ENCODE measurements at regions not wholly inside any gene's neighbourhood (a gene's known extent, or its start where the extent isn't known, plus 50 kb on each side); places are given as distances from the start of the nearest gene placed in this dataset.
"Not testable (repeated sequence)": the region's sequence is repeated elsewhere in the genome, so short reads cannot be mapped to it uniquely, and the experiment has no call there.

DNA sequence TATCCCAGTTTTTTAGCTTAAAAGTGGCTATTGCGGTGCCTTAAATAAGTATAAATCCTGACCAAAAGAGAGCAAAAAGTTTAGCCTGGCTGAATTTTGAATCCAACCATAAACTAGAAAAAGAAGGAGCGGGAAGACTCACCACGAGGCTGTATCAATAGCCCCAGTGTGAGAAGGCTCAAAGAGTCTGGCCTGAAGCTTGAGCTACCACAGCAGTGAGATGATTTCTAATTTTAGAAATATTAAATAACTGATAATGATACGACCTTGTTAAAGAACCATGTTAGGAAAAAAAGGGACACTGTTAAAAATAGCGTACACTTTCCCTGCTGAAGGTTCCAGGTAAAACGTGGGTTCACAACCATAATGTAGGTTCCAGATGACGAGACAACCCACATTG lies 134.1 kb upstream of the ZNF462 start:
- DNase-seq, result no peak

DNA sequence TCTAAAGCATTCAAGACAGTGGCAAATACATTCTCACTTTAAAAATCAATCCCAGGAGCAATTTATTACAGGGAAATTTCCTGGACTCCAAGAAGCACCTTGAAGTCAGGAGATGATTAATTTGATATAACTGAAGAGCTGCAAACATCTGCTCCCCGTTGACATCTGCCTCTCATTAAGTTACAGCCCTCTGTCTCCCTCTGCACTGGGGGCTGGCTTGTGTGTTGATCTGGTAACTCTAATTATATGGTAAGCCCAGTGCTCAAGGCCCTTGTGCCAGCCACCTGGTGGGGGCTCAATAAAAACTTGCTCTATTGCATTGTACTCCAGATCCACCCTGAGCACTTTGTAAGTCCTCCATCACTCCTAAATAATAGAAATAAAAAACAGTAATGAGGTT lies 131.1 kb upstream of the ZNF462 start:
- DNase-seq, result no peak

DNA sequence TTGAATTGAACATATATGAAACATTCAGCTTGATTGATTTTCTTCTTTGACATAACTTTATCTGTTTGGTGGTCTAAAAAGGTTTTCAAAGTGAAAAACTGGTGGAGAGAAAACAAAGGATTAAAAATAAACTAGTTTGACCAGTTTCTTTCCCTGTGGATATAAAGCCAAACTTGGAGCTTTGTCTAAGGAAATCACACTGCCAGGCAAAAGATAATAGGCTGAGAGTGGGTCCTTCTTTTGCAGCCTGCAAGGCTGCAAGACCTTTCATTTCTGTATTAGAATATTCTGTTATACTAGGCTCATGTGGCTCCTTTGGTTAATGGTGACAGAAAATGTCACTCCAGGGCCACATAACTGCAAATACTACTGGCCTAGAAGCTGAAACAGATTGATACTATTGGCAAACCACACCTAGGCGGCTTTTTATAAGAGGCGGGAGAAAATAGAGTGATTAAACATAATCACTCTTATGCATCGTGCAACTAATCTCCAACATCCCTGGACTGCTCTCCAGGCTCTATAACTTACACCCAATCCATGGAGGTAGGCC lies 129.1 kb upstream of the ZNF462 start:
- DNase-seq, result no peak

DNA sequence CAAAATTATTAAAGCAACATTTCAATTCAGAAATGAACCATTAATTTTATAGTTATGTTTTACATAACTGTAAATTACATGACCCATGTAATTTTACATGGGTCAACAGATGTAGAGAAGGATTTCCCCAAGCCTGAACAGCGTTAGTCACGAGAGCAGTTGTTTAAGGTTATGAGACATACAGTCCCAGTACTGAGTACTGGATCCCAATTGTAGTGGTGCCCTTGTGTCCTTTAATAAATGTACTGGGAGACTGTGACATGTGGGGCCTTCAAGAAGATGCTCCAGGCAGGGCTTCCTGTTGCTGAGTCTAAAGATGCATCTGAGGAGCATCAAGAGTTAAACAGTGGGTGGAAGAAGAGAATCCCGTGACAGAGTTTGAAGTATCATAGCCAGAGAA lies 125.5 kb upstream of the ZNF462 start:
- DNase-seq, result no peak

DNA sequence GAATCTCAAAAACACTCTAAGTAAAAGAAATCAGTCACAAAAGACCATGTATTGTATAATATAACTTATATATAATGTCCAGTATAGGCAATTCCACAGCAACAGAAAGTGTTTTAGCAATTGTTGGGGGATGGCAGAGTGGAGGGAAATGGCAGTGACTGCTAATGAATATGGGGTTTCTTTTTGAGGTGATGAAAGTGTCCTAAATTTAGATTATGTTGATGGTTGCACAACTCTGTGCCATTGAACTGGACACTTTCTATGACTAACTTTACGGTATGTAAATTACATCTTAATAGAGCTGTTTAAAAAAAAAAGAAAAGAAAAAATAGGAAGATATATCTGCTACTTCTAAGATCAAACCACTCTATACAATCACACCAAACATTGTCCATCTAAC lies 124.9 kb upstream of the ZNF462 start:
- DNase-seq, result no peak

DNA sequence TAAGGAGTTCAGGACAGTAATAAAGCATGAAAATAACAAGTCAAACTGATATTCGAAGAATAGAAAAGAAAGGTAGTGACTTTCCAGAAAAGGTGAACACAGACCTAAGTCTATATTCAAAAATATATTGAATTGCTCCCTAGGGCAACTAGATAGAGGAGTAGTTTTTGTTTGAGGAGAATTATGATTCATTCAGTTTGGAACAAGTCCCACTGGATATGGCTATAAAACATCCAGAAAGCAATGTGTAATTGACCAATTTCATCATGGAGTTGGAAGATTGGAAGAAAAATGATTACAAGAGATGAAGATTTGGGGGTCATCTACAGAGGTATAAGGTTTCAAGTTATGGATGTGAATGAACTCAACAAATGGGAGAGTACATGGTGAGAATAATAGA lies 117.5 kb upstream of the ZNF462 start:
- DNase-seq, result no peak

DNA sequence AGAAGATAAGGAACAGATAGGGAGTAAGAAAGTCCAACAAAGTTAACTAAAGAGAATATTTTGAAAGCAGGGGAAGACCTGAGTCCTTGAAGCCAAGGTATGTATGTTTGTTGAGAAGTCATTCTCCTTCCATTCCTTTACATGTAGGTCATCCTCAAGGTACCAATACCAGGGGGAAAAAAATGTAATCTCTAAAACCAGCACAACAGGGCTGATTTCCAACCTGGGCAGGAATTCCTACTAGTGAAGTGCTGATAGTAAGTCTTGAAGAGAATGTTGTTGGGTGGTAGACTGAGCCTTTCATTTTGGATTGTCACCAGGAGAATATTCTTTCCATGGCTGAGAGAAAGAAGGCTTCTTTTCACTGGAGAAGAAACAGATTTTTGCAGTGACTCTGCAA lies 117.1 kb upstream of the ZNF462 start:
- no peak for DNase-seq

DNA sequence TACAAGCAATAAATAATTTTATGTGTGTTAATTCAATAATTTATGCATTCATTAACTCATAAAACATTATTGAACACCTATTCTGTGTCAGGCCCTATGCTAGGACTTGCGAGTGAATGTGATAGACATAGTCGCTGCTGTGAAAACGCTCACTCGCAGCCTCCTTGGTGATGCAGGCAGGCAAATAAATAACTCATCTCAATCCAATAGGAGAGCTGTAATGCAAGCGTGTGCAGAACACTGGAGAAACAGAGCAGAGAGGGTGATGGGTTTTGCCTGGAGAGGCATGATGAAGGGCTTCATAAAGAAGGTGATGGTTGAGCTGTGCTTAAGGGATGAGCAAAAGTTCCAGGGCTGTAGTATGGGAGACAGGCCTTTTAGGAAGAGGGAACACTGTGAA lies 111.3 kb upstream of the ZNF462 start:
- DNase-seq, result no peak

DNA sequence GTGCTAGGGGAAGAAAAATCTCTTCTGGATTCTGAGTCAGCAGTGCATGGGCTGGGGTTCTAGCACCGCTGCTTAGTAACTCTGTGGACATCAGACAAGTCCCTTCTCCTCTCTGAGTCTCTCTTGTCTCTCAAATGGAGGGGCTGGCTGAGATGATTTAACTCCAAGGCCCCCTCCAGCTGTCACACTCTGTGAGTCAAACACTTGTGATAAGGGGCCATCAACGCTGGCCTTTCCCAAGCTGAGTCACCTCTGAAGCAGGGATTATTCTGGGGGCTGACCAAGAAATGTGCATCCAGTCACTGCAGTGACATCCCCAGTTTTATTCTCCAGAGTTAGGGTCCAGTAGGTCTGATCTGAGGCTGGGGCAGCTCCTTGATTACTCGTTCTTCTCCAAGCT lies 110.4 kb upstream of the ZNF462 start:
- no peak for DNase-seq

DNA sequence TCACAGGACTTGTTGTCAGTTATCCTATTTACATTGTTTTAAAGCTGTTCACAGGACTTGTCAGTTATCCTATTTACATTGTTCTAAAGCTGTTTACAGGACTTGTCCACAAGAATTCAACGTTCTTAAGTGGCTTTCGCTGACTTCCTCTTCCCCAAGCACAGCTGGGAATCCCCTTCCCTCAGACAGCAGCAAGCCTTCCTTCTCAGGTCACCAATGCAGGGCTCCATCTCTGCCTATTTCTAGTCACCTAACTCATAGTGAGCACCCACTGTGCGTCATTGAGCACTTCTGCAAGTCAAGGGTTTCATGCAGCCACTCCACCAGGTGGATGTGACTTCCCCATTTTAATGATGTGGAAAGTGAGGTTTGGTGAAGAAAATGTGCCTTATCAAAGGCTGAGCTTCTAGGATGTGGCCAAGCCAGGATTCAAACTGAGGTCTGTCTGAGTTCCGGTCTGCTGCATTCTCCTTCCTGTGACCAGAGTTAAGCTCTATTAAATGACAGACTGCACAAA lies 109.8 kb upstream of the ZNF462 start:
- DNase-seq, result no peak

DNA sequence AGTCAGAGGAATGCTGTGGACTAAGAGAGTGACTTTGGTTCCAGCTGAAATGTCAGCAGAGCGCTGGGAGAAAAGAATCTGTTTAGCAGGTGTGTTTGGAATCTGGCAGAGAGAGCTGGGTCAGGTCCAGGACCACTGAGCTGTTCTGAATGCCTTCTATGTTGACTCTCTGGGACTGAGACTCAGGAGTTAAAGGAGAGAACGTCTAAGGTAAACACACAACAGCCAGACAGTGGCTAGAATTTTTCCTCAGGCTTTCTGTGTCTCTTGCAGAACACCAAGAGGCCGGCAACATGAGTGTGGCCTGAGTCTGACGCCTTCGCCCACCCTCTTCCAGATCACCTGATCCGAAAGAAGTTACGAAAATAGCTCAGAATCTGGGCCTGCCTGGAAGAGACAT lies 107.2 kb upstream of the ZNF462 start:
- DNase-seq, result no peak

DNA sequence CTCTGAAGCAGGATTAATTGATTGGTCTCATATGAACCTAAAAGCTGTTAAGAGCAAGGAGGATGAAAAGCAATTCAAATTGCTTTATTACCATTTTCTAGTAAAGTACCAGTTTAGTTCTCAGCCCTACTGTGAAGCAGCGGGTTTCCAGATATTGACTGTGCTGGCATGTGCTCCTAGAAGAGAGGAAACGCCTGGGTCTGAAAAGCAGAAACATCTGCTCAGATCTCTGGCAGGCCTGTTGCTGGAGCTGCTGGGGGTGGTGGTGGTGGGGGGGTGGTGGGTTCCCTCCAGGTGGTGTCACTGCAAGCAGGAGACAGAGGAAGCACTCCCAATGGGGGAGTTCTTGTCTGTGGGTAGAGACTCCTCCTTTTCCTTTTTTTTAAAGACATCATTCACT lies 105.5 kb upstream of the ZNF462 start:
- DNase-seq, result no peak

DNA sequence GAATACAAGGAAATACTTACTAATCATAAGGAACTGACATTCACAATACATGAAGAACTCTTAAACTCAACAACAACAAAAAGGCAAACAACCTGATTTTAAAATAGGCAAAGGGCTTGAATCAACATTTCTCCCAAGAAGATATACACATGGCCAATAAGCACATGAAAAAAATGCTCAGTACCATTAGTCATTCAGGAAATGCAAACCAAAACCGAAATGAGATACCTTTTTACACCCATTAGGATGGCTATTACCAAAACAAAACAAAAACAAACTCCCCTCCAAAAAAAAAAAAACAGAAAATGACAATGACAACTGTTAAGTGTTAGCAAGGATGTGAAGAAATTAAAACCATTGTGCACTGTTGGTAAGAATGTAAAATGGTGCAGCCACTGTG lies 104.1 kb upstream of the ZNF462 start:
- no peak for DNase-seq

DNA sequence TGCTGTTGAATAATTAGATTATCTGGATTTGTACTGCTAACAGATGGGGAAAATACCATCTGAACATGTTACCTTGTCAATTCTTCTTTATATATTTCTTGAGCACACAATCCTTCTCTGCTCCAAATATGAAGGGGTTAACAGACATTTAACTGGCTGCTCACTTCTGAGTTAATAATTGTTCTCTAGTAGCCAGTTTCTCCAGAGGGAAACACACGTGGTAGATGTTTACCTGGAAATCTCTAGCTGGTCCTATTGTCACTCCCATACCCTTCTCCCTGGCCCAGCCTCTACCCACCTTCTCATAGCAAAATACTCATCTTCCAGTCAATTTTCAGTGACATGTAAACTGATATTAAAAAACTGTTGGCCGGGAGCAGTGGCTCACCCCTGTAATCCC lies 101.5 kb upstream of the ZNF462 start:
- DNase-seq, result no peak

DNA sequence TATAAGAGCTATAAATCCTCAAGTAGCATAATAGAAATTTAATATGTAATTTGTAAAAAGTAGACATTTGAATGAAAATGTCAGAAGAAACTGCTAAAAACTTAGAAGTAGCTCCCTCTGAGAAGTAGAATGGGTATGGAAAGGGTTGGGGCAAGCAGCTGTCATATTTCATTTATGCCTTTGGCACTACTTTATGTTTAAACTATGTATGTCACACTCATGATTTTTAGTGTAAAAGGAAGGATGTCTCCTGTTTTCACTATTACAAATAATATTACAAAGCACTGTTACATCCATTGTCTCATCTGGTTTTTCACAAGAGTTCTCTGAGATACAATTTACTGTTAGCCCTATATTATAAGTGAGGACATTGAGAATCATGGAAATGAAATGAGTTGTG lies 96.3 kb upstream of the ZNF462 start:
- DNase-seq, result no peak

DNA sequence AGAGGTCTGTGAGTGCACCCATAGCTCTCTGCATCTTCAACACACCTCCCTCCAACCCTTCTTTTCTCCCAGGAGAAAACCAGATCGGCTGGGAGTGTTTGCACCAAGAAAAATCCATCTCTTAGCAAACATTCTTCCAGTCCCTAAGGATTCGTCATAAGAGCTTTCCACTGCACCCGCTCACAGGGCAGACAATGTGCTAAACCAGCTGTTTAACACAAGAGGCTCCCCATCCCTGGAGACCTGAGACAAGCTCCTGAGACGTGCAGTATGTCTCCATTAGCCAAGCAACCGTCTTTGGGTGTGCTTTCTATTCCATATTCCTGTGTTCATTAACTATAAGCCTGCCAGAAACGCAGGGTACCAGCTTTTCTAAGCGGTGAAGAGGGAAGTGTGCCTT lies 93.6 kb upstream of the ZNF462 start:
- DNase-seq, result no peak

DNA sequence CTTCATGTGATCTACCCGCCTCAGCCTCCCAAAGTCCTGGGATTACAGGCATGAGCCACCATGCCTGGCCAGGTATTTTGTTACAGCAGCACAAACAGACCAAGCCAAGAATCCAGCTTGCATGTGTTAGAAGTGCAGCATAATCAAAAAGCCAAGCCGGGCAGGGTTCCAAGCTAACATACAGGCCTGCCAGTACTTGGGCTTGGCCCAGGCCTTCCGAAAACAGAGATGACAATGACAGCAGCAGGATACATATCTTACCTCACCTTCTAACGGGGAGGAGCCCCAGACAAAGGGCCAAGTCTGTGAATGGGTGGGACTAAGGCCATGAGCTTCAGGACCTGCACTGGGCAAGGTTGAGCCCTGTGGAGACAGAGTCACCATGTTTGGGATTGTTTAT lies 91.4 kb upstream of the ZNF462 start:
- no peak for DNase-seq

DNA sequence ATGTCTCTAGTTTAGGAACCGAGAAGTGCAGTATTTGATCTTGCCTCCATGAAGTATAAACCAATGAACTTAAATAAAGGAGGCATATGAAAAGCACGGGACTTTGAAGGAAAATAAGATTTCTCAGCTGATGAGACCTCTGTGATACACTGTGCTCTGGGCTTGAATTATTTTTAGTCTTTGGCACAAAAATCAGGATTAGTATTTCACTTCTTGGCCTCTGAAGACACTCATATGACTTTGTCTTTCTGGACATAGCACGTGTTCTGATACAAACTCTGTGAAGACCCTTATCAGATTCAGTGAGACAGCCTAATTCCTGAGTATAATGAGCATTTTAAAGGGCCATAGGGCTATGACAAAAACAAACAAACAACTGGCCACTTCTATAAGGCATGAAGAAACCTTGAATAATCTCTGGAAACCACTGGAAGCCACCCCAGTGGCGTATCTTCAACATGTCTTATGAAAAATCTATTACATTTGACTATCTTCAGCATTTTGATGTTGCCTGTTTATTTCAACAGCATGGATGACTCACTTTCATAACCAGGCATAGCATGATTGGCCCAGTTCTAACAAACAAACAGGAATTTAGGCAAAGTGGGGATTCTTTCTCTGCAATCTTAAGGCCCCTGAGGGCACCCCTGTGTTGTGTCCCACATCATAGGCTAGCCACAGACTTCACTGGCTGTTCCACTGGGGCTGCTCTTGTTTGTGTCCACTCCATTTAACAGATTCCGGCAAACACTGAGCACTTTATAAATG lies 90.3 kb upstream of the ZNF462 start:
- no peak for DNase-seq

DNA sequence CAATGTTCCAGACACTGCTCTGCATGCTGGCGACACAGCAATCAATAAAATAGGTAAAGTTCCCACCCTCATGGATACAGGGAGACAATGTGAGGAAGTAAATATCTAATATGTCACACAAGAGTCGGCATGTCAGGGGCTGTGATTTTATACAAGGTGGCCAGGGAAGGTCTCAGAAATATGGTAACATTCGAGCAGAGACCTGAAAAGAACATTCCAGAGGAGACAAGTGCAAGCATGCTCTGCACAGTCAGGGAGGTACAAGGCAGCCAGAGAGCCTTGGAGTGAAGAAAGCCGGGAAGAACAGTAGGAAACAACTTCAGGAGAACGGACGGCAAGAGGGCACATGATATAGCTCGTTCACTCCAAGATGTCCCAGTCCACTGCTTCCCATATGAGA lies 89.2 kb upstream of the ZNF462 start:
- no peak for DNase-seq

DNA sequence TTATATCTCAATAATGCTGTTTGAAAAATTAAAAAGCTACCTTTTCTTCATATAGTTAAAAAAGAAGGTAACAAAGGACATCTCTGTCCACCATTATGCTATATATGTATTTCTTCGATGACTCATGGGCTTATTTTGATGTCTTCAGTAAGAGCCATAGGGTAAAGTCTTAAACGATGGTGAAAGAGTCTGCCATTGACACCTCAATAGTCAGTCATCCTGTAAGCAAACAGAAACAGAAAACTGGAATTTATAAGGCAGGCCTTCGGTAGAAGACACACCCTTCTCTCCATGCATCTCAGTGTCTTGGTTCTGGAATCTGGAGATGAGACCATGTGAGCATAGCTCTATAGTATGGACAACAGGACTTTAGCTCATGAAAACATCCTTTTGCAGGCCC lies 87.0 kb upstream of the ZNF462 start:
- DNase-seq, result no peak

DNA sequence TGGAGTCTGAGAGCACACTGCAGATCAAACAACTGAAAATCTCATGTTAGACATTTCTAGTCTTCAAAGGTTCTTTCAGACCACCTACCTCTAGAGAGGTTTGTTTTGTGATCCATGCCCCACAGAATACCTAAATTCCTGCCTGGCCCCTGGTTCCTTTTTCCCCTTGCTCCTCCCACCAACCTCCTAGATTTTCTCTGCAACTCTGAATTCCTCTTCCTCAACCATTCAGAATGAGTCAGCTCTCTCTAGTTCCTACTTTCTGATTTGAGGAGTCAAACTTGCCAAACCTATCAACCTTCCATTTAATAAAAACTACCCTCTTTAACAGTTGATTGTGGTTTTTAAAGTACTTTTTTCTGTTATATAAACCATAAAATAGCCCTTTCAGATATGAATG lies 83.2 kb upstream of the ZNF462 start:
- no peak for DNase-seq

DNA sequence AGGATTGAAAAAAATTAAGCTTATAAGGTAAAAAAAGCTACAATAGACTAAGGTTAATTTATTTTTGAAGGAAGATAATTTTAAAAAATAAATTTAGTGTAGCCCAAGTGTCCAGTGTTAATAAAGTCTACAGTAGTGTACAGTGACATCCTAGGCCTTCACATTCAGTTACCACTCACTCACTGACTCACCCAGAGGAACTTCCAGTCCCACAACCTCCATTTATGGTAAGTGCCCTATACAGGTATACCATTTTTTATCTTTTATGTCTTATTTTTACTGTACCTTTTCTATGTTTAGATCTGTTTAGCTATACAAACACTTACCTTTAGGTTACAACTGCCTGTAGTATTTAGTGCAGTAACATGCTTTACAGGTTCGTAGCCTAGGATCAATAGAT lies 79.8 kb upstream of the ZNF462 start:
- DNase-seq, result no peak

DNA sequence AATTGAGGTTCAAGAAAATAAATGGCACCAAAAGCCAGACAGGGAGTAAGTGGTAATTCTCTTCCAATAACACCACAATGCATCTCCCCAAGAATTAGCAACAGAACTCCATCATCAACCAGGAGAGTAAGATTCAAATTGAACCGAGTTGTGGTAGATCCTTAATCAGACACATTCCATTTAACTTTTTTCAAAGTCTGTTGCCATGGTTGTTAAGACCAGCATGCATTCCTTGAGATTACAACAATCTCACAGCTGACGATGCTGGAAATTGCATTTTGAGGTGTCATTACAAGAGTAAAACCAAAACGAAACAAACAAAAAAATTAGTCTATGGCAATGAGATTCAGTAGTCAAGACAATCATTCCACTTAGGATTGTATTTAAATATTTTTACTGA lies 78.9 kb upstream of the ZNF462 start:
- no peak for DNase-seq

DNA sequence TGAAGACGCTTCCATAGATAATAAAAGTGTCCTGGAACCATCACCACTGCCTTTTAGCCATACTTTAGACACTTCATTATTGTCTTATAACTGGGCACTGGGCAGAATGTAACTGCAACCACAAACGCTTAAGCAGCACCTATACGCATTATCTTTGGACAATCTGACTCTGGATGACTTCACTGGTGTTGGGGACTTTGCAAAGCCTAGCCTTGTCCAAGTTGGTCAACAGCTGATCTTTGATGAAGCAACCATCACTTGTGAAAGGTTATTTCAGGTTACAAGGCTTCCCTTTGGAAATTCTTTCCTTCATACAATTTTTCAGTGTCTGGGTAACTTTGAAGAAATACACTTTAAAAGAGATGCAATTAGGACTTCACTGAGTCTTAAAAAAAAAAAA lies 77.8 kb upstream of the ZNF462 start:
- DNase-seq, result no peak

DNA sequence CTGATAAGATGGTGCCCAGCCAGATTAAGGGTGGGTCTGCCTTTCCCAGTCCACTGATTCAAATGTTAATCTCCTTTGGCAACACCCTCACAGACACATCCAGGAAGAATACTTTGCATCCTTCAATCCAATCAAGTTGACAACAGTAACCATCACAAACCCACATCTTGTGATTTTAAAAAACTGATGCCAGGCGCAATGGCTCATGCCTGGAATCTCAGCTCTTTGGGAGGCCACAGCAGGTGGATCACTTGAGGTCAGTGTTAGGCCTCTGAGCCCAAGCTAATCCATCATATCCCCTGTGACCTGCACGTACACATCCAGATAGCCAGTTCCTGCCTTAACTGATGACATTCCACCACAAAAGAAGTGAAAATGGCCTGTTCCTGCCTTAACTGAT lies 74.9 kb upstream of the ZNF462 start:
- DNase-seq, result not testable (repeated sequence)
